Mesothelial cell of epicardium (in vitro differentiated cells): ENCODE measurements at regions not wholly inside any gene's neighbourhood (a gene's known extent, or its start where the extent isn't known, plus 50 kb on each side); places are given as distances from the start of the nearest gene placed in this dataset.

ENCODE experiments used
- DNase-seq, 2 experiments: peaks; one replicate each; pipeline ENCODE4 v3.0.0; 2021; ENCODE audit warnings: low spot score in 2 of 2; ENCODE audit not compliant: unreplicated experiment in 2 of 2
- H3K27ac Mint-ChIP-seq: 2 replicates; pipeline ENCODE4 v1.8.0; 2021; ENCODE audit warnings: mixed read lengths
- H3K27me3 Mint-ChIP-seq: 2 replicates; pipeline ENCODE4 v1.8.0; 2021; ENCODE audit warnings: low read depth, mixed read lengths
- H3K36me3 Mint-ChIP-seq: 2 replicates; pipeline ENCODE4 v1.8.0; 2021; ENCODE audit warnings: mixed read lengths
- H3K4me1 Mint-ChIP-seq: 2 replicates; pipeline ENCODE4 v1.8.0; 2021; ENCODE audit warnings: mixed read lengths
- H3K4me3 Mint-ChIP-seq: 2 replicates; pipeline ENCODE4 v1.8.0; 2021; ENCODE audit warnings: mild to moderate bottlenecking, moderate library complexity, mixed read lengths
- H3K9me3 Mint-ChIP-seq: 2 replicates; pipeline ENCODE4 v1.8.0; 2021; ENCODE audit warnings: mixed read lengths
- CTCF ChIP-seq: fragments of 200-600 bp; sonication (generic); IDR thresholded peaks from one replicate; pipeline ENCODE4 v1.5.0; 2021; ENCODE audit warnings: antibody characterized with exemption; ENCODE audit not compliant: unreplicated experiment

GRCh38 chr15:100753503-100753902, 126.1 kb upstream of the ALDH1A3 start:
- Mint-ChIP-seq H3K4me3 (no peak overlapping the region), H3K4me1 (no peaks in the 10 kb centered on the region), H3K36me3 (no peaks in the 10 kb centered on the region), H3K27ac (no peak overlapping the region), H3K9me3 (peaks cover 27% of the 10 kb centered on the region), H3K27me3 (peaks cover 4% of the 10 kb centered on the region)
- DNase-seq: no peak
- TF ChIP-seq CTCF: no peak

- Mint-ChIP-seq H3K27me3 (peaks cover 20% of the 10 kb centered on the region), H3K9me3 (peaks cover 13% of the 10 kb centered on the region), H3K4me1 (peaks cover 12% of the 10 kb centered on the region), H3K27ac (no peak overlapping the region), H3K36me3 (no peaks in the 10 kb centered on the region), H3K4me3 (no peak overlapping the region)
- DNase-seq: no peak
- TF ChIP-seq CTCF: no peak
Measured at GRCh38 chr15:100757661-100758060, 122.0 kb upstream of the ALDH1A3 start.

- no peak for TF ChIP-seq CTCF
- Mint-ChIP-seq H3K4me3 (no peak overlapping the region), H3K9me3 (peaks cover 13% of the 10 kb centered on the region), H3K36me3 (no peaks in the 10 kb centered on the region), H3K4me1 (peaks cover 13% of the 10 kb centered on the region), H3K27ac (no peak overlapping the region), H3K27me3 (peaks cover 20% of the 10 kb centered on the region)
- no peak for DNase-seq
Measured at GRCh38 chr15:100758555-100758954, 121.1 kb upstream of the ALDH1A3 start.

- Mint-ChIP-seq H3K36me3 (no peaks in the 10 kb centered on the region), H3K4me3 (peak overlapping the region; percentile 6)
- no peak for DNase-seq
Measured at GRCh38 chr15:100759106-100759505, 120.5 kb upstream of the ALDH1A3 start.

GRCh38 chr15:100759698-100760356, 119.8 kb upstream of the ALDH1A3 start:
- H3K9me3 Mint-ChIP-seq: peaks cover 8% of the 10 kb centered on the region
- H3K36me3 Mint-ChIP-seq: no peaks in the 10 kb centered on the region
- peaks cover 17% of the 10 kb centered on the region for H3K27me3 Mint-ChIP-seq
- H3K4me1 Mint-ChIP-seq: peaks cover 15% of the 10 kb centered on the region
- peak overlapping the region; percentile 6 for H3K4me3 Mint-ChIP-seq
- no peak for TF ChIP-seq CTCF
- DNase-seq: no peak
- no peak overlapping the region for H3K27ac Mint-ChIP-seq

More at GRCh38 chr15:100759106-100759505, 120.5 kb upstream of the ALDH1A3 start:
- no peak overlapping the region for H3K27ac Mint-ChIP-seq
- peaks cover 15% of the 10 kb centered on the region for H3K4me1 Mint-ChIP-seq
- peaks cover 13% of the 10 kb centered on the region for H3K9me3 Mint-ChIP-seq
- H3K27me3 Mint-ChIP-seq: peaks cover 20% of the 10 kb centered on the region
- no peak for TF ChIP-seq CTCF
